Fibroblast of lung (primary cell): ENCODE measurements at regions not wholly inside any gene's neighbourhood (a gene's known extent, or its start where the extent isn't known, plus 50 kb on each side); places are given as distances from the start of the nearest gene placed in this dataset.

Source experiments
- DNase-seq, 2 donors: peaks; one replicate each; pipeline versions ENCODE4 v3.0.0 to v3.0.0-alpha.2; 2010; ENCODE audit warnings: low read depth in 2 of 2
- H2AFZ ChIP-seq: 2 replicates; pipeline ENCODE4 v1.5.1; 2012; ENCODE audit warnings: low read length, control low read depth, inconsistent platforms
- H3K27ac ChIP-seq: 2 replicates; pipeline ENCODE4 v1.5.1; 2011; ENCODE audit warnings: low read length, control low read depth; ENCODE audit not compliant: insufficient read depth
- H3K27me3 ChIP-seq: 2 replicates; pipeline ENCODE4 v1.5.1; 2011; ENCODE audit warnings: mild to moderate bottlenecking, low read length; ENCODE audit not compliant: control insufficient read depth, insufficient read depth
- H3K36me3 ChIP-seq: 2 replicates; pipeline ENCODE4 v1.5.1; 2011; ENCODE audit warnings: low read length; ENCODE audit not compliant: control insufficient read depth, insufficient read depth
- H3K4me1 ChIP-seq: 2 replicates; pipeline ENCODE4 v1.5.1; 2011; ENCODE audit warnings: low read length; ENCODE audit not compliant: control insufficient read depth, insufficient read depth; ENCODE audit errors: extremely low read depth
- H3K4me2 ChIP-seq: 2 replicates; pipeline ENCODE4 v1.5.1; 2011; ENCODE audit warnings: low read length, control low read depth; ENCODE audit not compliant: insufficient read depth; ENCODE audit errors: extremely low read depth
- H3K4me3 ChIP-seq, 4 experiments: fragments of 200-600 bp in 1 of 4; sonication (generic) in 1 of 4; replicated peaks in 1 of 4; 2 replicates each; pipeline ENCODE4 v1.5.1; 2011 to 2016; ENCODE audit warnings: low read length in 4 of 4, low read depth in 3 of 4, mild to moderate bottlenecking in 3 of 4, control low read depth in 2 of 4, inconsistent platforms in 1 of 4, mixed read lengths in 1 of 4; ENCODE audit not compliant: insufficient read depth in 1 of 4; ENCODE audit errors: control extremely low read depth in 1 of 4
- H3K79me2 ChIP-seq: 2 replicates; pipeline ENCODE4 v1.5.1; 2012; ENCODE audit warnings: mild to moderate bottlenecking, low read length, inconsistent platforms; ENCODE audit not compliant: control insufficient read depth, insufficient read depth
- H3K9ac ChIP-seq: 2 replicates; pipeline ENCODE4 v1.5.1; 2011; ENCODE audit warnings: mild to moderate bottlenecking, low read length, control low read depth; ENCODE audit not compliant: insufficient read depth
- H3K9me3 ChIP-seq: 2 replicates; pipeline ENCODE4 v1.5.1; 2012; ENCODE audit warnings: low read depth, low read length; ENCODE audit not compliant: control insufficient read depth, insufficient read depth
- H4K20me1 ChIP-seq: 2 replicates; pipeline ENCODE4 v1.5.1; 2011; ENCODE audit warnings: low read length; ENCODE audit not compliant: control insufficient read depth, insufficient read depth; ENCODE audit errors: extremely low read depth
- EZH2 ChIP-seq: IDR thresholded peaks from 2 replicates; pipeline ENCODE4 v1.5.1; 2012; ENCODE audit warnings: low read length, control low read depth, mild to moderate bottlenecking; ENCODE audit errors: missing control alignments
- TF ChIP-seq, protein P1 (sequence below), 2 donors: IDR thresholded peaks in 1 of 2; conservative IDR thresholded peaks in 1 of 2; 1 replicate in 1 of 2; 2 replicates in 1 of 2; pipeline ENCODE4 v1.5.1; 2011 to 2012; ENCODE audit warnings: low read length in 2 of 2, control low read depth in 1 of 2, inconsistent platforms in 1 of 2, low read depth in 1 of 2, mild to moderate bottlenecking in 1 of 2

DNA sequence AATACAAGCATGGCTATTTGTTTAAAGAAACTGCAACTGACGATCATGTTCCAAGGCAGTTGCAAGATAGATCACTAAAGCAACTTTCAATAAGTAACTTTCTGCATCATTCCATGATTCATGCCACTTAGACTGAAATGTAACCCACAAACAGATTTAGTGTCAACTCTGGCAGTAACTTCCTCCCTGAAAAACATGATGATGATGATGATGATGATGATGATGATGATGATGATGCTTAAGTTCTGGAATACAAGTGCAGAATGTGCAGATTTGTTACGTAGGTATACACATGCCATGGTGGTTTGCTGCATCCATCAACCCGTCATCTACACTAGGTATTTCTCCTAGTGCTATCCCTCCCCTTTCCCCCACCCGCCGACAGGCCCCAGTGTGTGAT is 754.7 kb downstream of the INHBA start:
- no peak for TF ChIP-seq EZH2
- TF ChIP-seq, protein P1, sequence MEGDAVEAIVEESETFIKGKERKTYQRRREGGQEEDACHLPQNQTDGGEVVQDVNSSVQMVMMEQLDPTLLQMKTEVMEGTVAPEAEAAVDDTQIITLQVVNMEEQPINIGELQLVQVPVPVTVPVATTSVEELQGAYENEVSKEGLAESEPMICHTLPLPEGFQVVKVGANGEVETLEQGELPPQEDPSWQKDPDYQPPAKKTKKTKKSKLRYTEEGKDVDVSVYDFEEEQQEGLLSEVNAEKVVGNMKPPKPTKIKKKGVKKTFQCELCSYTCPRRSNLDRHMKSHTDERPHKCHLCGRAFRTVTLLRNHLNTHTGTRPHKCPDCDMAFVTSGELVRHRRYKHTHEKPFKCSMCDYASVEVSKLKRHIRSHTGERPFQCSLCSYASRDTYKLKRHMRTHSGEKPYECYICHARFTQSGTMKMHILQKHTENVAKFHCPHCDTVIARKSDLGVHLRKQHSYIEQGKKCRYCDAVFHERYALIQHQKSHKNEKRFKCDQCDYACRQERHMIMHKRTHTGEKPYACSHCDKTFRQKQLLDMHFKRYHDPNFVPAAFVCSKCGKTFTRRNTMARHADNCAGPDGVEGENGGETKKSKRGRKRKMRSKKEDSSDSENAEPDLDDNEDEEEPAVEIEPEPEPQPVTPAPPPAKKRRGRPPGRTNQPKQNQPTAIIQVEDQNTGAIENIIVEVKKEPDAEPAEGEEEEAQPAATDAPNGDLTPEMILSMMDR (conservative IDR thresholded peaks at IDR 0.05 in 1 of 2, IDR thresholded peaks at IDR 0.05 in 1 of 2; ENCODE audit: low read depth in 1 of 2, low read length in 2 of 2) = no peak
- no peaks in the 10 kb centered on the region for H3K4me1 ChIP-seq
- DNase-seq = no peak
- no peaks in the 10 kb centered on the region for H3K79me2 ChIP-seq
- H4K20me1 ChIP-seq = no peaks in the 10 kb centered on the region
- H3K4me2 ChIP-seq = no peak overlapping the region
- H3K27ac ChIP-seq = no peak overlapping the region
- no peak overlapping the region for H2AFZ ChIP-seq
- no peak overlapping the region for H3K9ac ChIP-seq
- H3K4me3 ChIP-seq = no peak overlapping the region
- H3K9me3 ChIP-seq = no peaks in the 10 kb centered on the region
- H3K27me3 ChIP-seq = no peaks in the 10 kb centered on the region
- H3K36me3 ChIP-seq = no peaks in the 10 kb centered on the region

DNA sequence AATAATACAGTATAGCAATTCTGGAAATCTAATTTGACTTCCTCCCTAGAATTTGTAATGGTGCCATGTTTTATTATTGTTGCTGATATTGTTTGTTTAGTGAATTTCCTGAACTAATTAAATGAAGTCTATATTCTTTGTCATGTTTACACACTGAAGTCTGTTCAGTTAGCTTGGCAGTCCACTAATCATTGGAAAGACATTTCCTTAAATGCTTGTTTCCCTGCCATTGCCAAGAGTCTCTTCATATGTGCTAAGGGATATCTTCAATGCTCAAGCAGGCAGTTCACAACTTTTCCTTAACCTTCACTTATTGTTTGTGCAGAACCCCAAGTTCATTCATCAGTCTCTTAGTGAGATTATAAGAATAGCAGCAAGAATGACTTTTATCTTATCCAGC is 755.3 kb downstream of the INHBA start:
- H3K4me3 ChIP-seq = no peak overlapping the region
- H2AFZ ChIP-seq = no peak overlapping the region

DNA sequence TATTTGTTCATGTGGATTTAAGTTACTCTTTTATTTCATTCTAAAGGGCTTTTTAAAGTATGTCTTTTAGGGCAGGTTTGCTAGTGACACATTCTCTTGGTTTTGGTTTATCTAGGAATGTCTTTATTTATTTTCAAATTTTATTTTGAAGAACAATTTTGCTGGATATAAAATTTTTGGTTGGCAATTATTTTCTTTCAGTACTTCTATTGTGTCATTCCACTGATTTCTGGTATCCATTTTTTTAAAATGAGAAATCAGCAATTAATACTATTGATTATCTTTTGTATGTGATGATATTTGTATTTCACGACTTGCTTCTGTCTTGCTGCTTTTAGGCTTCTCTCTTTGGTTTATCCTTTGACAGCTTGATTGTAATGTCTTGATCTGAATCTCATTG is 756.3 kb downstream of the INHBA start:
- no peaks in the 10 kb centered on the region for H3K36me3 ChIP-seq
- no peak overlapping the region for H3K9ac ChIP-seq
- no peak for TF ChIP-seq EZH2
- TF ChIP-seq, protein P1 (conservative IDR thresholded peaks at IDR 0.05 in 1 of 2, IDR thresholded peaks at IDR 0.05 in 1 of 2; ENCODE audit: low read depth in 1 of 2, low read length in 2 of 2) = no peak
- H3K79me2 ChIP-seq = no peaks in the 10 kb centered on the region
- no peak overlapping the region for H3K4me2 ChIP-seq
- no peak overlapping the region for H3K27ac ChIP-seq
- no peaks in the 10 kb centered on the region for H4K20me1 ChIP-seq
- H3K27me3 ChIP-seq = no peaks in the 10 kb centered on the region
- DNase-seq = no peak
- no peak overlapping the region for H2AFZ ChIP-seq
- H3K4me3 ChIP-seq = no peak overlapping the region
- no peaks in the 10 kb centered on the region for H3K9me3 ChIP-seq
- H3K4me1 ChIP-seq = no peaks in the 10 kb centered on the region

More for the DNA sequence above, 755.3 kb downstream of the INHBA start:
- Histone ChIP-seq H3K27ac (no peak overlapping the region), H3K36me3 (no peaks in the 10 kb centered on the region), H3K4me2 (no peak overlapping the region), H3K27me3 (no peaks in the 10 kb centered on the region), H3K4me1 (no peaks in the 10 kb centered on the region), H4K20me1 (no peaks in the 10 kb centered on the region), H3K9me3 (no peaks in the 10 kb centered on the region), H3K9ac (no peak overlapping the region), H3K79me2 (no peaks in the 10 kb centered on the region)
- TF ChIP-seq, protein P1 (conservative IDR thresholded peaks at IDR 0.05 in 1 of 2, IDR thresholded peaks at IDR 0.05 in 1 of 2; ENCODE audit: low read depth in 1 of 2, low read length in 2 of 2) = no peak
- TF ChIP-seq EZH2 = no peak
- peak in 1 of 2 donors; percentile 11 for DNase-seq
